GM18907 (cell line): ENCODE measurements at regions not wholly inside any gene's neighbourhood (a gene's known extent, or its start where the extent isn't known, plus 50 kb on each side); places are given as distances from the start of the nearest gene placed in this dataset.

ENCODE experiments used
- ATAC-seq: cut with Tn5 transposase; IDR thresholded peaks from one replicate; pipeline ENCODE4 v1.9.1; 2021; ENCODE audit warnings: mild to moderate bottlenecking, moderate library complexity; ENCODE audit not compliant: unreplicated experiment

- ATAC-seq, result no peak
Measured at GRCh38 chr13:106183410-106184065, 351.9 kb downstream of the EFNB2 start.

GRCh38 chr13:106182404-106182803, 353.1 kb downstream of the EFNB2 start:
- ATAC-seq, result no peak

GRCh38 chr13:106178816-106179215, 356.6 kb downstream of the EFNB2 start:
- no peak for ATAC-seq

GRCh38 chr13:106177146-106177545, 358.3 kb downstream of the EFNB2 start:
- ATAC-seq, result no peak

- ATAC-seq, result no peak
Measured at GRCh38 chr13:106176117-106176516, 359.3 kb downstream of the EFNB2 start.

- ATAC-seq, result no peak
Measured at GRCh38 chr13:106173891-106174610, 361.4 kb downstream of the EFNB2 start.

GRCh38 chr13:106173346-106173745, 362.1 kb downstream of the EFNB2 start:
- ATAC-seq, result no peak

- no peak for ATAC-seq
Measured at GRCh38 chr13:106172176-106172905, 363.1 kb downstream of the EFNB2 start.

GRCh38 chr13:106163426-106163825, 372.0 kb downstream of the EFNB2 start:
- no peak for ATAC-seq

- ATAC-seq, result no peak
Measured at GRCh38 chr13:106161146-106161545, 374.3 kb downstream of the EFNB2 start.

GRCh38 chr13:106159295-106160195, 375.9 kb downstream of the EFNB2 start:
- no peak for ATAC-seq

- ATAC-seq, result no peak
Measured at GRCh38 chr13:106156468-106156867, 379.0 kb downstream of the EFNB2 start.

GRCh38 chr13:106155411-106155810, 380.1 kb downstream of the EFNB2 start:
- ATAC-seq, result no peak

GRCh38 chr13:106153876-106154275, 381.6 kb downstream of the EFNB2 start:
- ATAC-seq, result no peak

GRCh38 chr13:106153041-106153440, 382.4 kb downstream of the EFNB2 start:
- ATAC-seq, result no peak

GRCh38 chr13:106152047-106152446, 383.4 kb downstream of the EFNB2 start:
- no peak for ATAC-seq

- ATAC-seq, result no peak
Measured at GRCh38 chr13:106151056-106151699, 384.3 kb downstream of the EFNB2 start.

GRCh38 chr13:106145997-106146864, 389.2 kb downstream of the EFNB2 start:
- ATAC-seq, result no peak

GRCh38 chr13:106145070-106145469, 390.4 kb downstream of the EFNB2 start:
- no peak for ATAC-seq
